ENCODE measurements at regions not wholly inside any gene's neighbourhood (a gene's known extent, or its start where the extent isn't known, plus 50 kb on each side); places are given as distances from the start of the nearest gene placed in this dataset.

GRCh38 chr20:5675103-5676091 is 64.6 kb upstream of the GPCPD1 start:
- DNase-seq (no peak), FAIRE-seq (no peak)
- H3K9me3 ChIP-seq (ENCODE audit: control insufficient read depth in 2 of 3, insufficient read depth in 1 of 3, low read length in 3 of 3): no peaks in the 10 kb centered on the region
- no peak for TF ChIP-seq CTCF (IDR thresholded peaks at IDR 0.05; ENCODE audit: borderline replicate concordance, extremely low read depth, insufficient read depth)
- no peak overlapping the region for H3K4me3 ChIP-seq (ENCODE audit: low read length in 3 of 3)
- intact Hi-C loops (cut with DNase I): no loop called here
- H3K27ac ChIP-seq (ENCODE audit: low read depth in 2 of 2, low read length in 2 of 2): no peak overlapping the region
- H3K27me3 ChIP-seq (ENCODE audit: control insufficient read depth, insufficient read depth, low read length): no peaks in the 10 kb centered on the region
- H3K9ac ChIP-seq (ENCODE audit: low read length in 3 of 3): no peak overlapping the region
- H3K36me3 ChIP-seq (ENCODE audit: control insufficient read depth in 2 of 3, insufficient read depth in 3 of 3, low read length in 3 of 3): no peaks in the 10 kb centered on the region
- H3K4me1 ChIP-seq (ENCODE audit: control insufficient read depth in 2 of 3, insufficient read depth in 2 of 3, low read depth in 1 of 3, low read length in 3 of 3): no peaks in the 10 kb centered on the region

- Histone ChIP-seq H3K36me3 (ENCODE audit: control insufficient read depth in 2 of 3, insufficient read depth in 3 of 3, low read length in 3 of 3) (no peaks in the 10 kb centered on the region), H3K4me3 (ENCODE audit: low read length in 3 of 3) (no peak overlapping the region), H3K4me1 (ENCODE audit: control insufficient read depth in 2 of 3, insufficient read depth in 2 of 3, low read depth in 1 of 3, low read length in 3 of 3) (no peaks in the 10 kb centered on the region), H3K27me3 (ENCODE audit: control insufficient read depth, insufficient read depth, low read length) (no peaks in the 10 kb centered on the region), H3K27ac (ENCODE audit: low read depth in 2 of 2, low read length in 2 of 2) (no peak overlapping the region), H3K9me3 (ENCODE audit: control insufficient read depth in 2 of 3, insufficient read depth in 1 of 3, low read length in 3 of 3) (no peaks in the 10 kb centered on the region), H3K9ac (ENCODE audit: low read length in 3 of 3) (no peak overlapping the region)
- intact Hi-C loops (cut with DNase I): no loop called here
- FAIRE-seq: no peak
- TF ChIP-seq CTCF (IDR thresholded peaks at IDR 0.05; ENCODE audit: borderline replicate concordance, extremely low read depth, insufficient read depth): no peak
- DNase-seq: no peak
Measured at GRCh38 chr20:5674176-5674660, 63.4 kb upstream of the GPCPD1 start.

GRCh38 chr20:5670874-5671273 is 60.1 kb upstream of the GPCPD1 start:
- Histone ChIP-seq H3K27ac (ENCODE audit: low read depth in 2 of 2, low read length in 2 of 2) (no peak overlapping the region), H3K27me3 (ENCODE audit: control insufficient read depth, insufficient read depth, low read length) (no peaks in the 10 kb centered on the region)
- FAIRE-seq: no peak

More at GRCh38 chr20:5670874-5671273, 60.1 kb upstream of the GPCPD1 start:
- H3K4me1 ChIP-seq (ENCODE audit: control insufficient read depth in 2 of 3, insufficient read depth in 2 of 3, low read depth in 1 of 3, low read length in 3 of 3): no peaks in the 10 kb centered on the region
- DNase-seq: no peak
- no peaks in the 10 kb centered on the region for H3K36me3 ChIP-seq (ENCODE audit: control insufficient read depth in 2 of 3, insufficient read depth in 3 of 3, low read length in 3 of 3)
- H3K9ac ChIP-seq (ENCODE audit: low read length in 3 of 3): no peak overlapping the region
- no peak overlapping the region for H3K4me3 ChIP-seq (ENCODE audit: low read length in 3 of 3)
- no peak for TF ChIP-seq CTCF (IDR thresholded peaks at IDR 0.05; ENCODE audit: borderline replicate concordance, extremely low read depth, insufficient read depth)
- intact Hi-C loops (cut with DNase I): no loop called here
- no peaks in the 10 kb centered on the region for H3K9me3 ChIP-seq (ENCODE audit: control insufficient read depth in 2 of 3, insufficient read depth in 1 of 3, low read length in 3 of 3)
